ENCODE measurements at regions not wholly inside any gene's neighbourhood (a gene's known extent, or its start where the extent isn't known, plus 50 kb on each side); places are given as distances from the start of the nearest gene placed in this dataset.

GRCh38 chr11:38302564-38302963 is 1704.5 kb upstream of the RAG2 start:
- DNase-seq (ENCODE audit: low read depth, low spot score), result no peak

GRCh38 chr11:38300570-38300969 is 1702.5 kb upstream of the RAG2 start:
- no peak for DNase-seq (ENCODE audit: low read depth, low spot score)

- DNase-seq (ENCODE audit: low read depth, low spot score), result no peak
Observed at GRCh38 chr11:38296211-38296776, 1698.3 kb upstream of the RAG2 start.

- DNase-seq (ENCODE audit: low read depth, low spot score), result no peak
Observed at GRCh38 chr11:38282718-38283117, 1684.7 kb upstream of the RAG2 start.

- DNase-seq (ENCODE audit: low read depth, low spot score), result no peak
Observed at GRCh38 chr11:38278457-38279141, 1680.6 kb upstream of the RAG2 start.

- no peak for DNase-seq (ENCODE audit: low read depth, low spot score)
Observed at GRCh38 chr11:38274031-38274430, 1676.0 kb upstream of the RAG2 start.

GRCh38 chr11:38272376-38272775 is 1674.3 kb upstream of the RAG2 start:
- no peak for DNase-seq (ENCODE audit: low read depth, low spot score)

- no peak for DNase-seq (ENCODE audit: low read depth, low spot score)
Observed at GRCh38 chr11:38266691-38267090, 1668.7 kb upstream of the RAG2 start.

- no peak for DNase-seq (ENCODE audit: low read depth, low spot score)
Observed at GRCh38 chr11:38256436-38256835, 1658.4 kb upstream of the RAG2 start.

- no peak for DNase-seq (ENCODE audit: low read depth, low spot score)
Observed at GRCh38 chr11:38254913-38255312, 1656.9 kb upstream of the RAG2 start.

- no peak for DNase-seq (ENCODE audit: low read depth, low spot score)
Observed at GRCh38 chr11:38252620-38253019, 1654.6 kb upstream of the RAG2 start.

GRCh38 chr11:38246451-38246850 is 1648.4 kb upstream of the RAG2 start:
- no peak for DNase-seq (ENCODE audit: low read depth, low spot score)

GRCh38 chr11:38226684-38227083 is 1628.6 kb upstream of the RAG2 start:
- DNase-seq (ENCODE audit: low read depth, low spot score), result no peak

GRCh38 chr11:38221295-38221694 is 1623.3 kb upstream of the RAG2 start:
- no peak for DNase-seq (ENCODE audit: low read depth, low spot score)

- DNase-seq (ENCODE audit: low read depth, low spot score), result no peak
Observed at GRCh38 chr11:38219636-38220035, 1621.6 kb upstream of the RAG2 start.

GRCh38 chr11:38208951-38209350 is 1610.9 kb upstream of the RAG2 start:
- no peak for DNase-seq (ENCODE audit: low read depth, low spot score)

GRCh38 chr11:38206663-38207062 is 1608.6 kb upstream of the RAG2 start:
- no peak for DNase-seq (ENCODE audit: low read depth, low spot score)

- no peak for DNase-seq (ENCODE audit: low read depth, low spot score)
Observed at GRCh38 chr11:38191101-38191500, 1593.1 kb upstream of the RAG2 start.

GRCh38 chr11:38182126-38182866 is 1584.3 kb upstream of the RAG2 start:
- no peak for DNase-seq (ENCODE audit: low read depth, low spot score)

- no peak for DNase-seq (ENCODE audit: low read depth, low spot score)
Observed at GRCh38 chr11:38176686-38177322, 1578.8 kb upstream of the RAG2 start.

- no peak for DNase-seq (ENCODE audit: low read depth, low spot score)
Observed at GRCh38 chr11:38173676-38174075, 1575.6 kb upstream of the RAG2 start.

GRCh38 chr11:38169286-38169685 is 1571.2 kb upstream of the RAG2 start:
- no peak for DNase-seq (ENCODE audit: low read depth, low spot score)

GRCh38 chr11:38163526-38163925 is 1565.5 kb upstream of the RAG2 start:
- no peak for DNase-seq (ENCODE audit: low read depth, low spot score)
